HCT116 (cell line): ENCODE measurements at regions not wholly inside any gene's neighbourhood (a gene's known extent, or its start where the extent isn't known, plus 50 kb on each side); places are given as distances from the start of the nearest gene placed in this dataset.

ENCODE experiments used
- ATAC-seq: fragments of 200-7000 bp; cut with Tn5 transposase; 2 replicates; pipeline ENCODE4 v1.9.1; 2020; ENCODE audit warnings: mild to moderate bottlenecking, moderate library complexity
- BruUV-seq: library from RNA; stranded (reverse); fragments of 400-500 nt; replicated peaks from 2 replicates; lab custom pipeline; 2021; lab: Mats Ljungman, UMichigan
- CTCF ChIA-PET: fragments of 300-600 bp; sonication (Branson Sonifier 250); formaldehyde crosslinking; loops from one replicate; lab custom pipeline; 2021; ENCODE audit warnings: antibody characterized with exemption; lab: Charles Lee
- POLR2A ChIA-PET: fragments of 300-600, 350-600 bp; sonication (Branson Sonifier 250); formaldehyde crosslinking; loops from one replicate; lab custom pipeline; 2021; ENCODE audit warnings: antibody characterized with exemption; lab: Charles Lee
- RAD21 ChIA-PET, 2 experiments: fragments of 300-600 bp; sonication (Branson Sonifier 250); formaldehyde crosslinking; loops; one replicate each; lab custom pipeline; 2023; ENCODE audit warnings: low total read pairs in 2 of 2; ENCODE audit not compliant: uncharacterized antibody in 2 of 2, unreplicated experiment in 2 of 2, low non-redundant PET in 1 of 2; lab: Charles Lee
- DNase-seq: peaks from one replicate; pipeline ENCODE4 v3.0.0-alpha.2; 2010; ENCODE audit warnings: low read depth, low spot score
- H2AFZ ChIP-seq: fragments of 200-600 bp; shearing (Covaris generic), sonication (generic); 2 replicates; pipeline ENCODE4 v1.6.1; 2017; ENCODE audit warnings: low read depth, mixed run types, mixed read lengths, antibody characterized with exemption, low read length; ENCODE audit not compliant: poor library complexity, severe bottlenecking
- H3K27ac ChIP-seq: 2 replicates; pipeline ENCODE4 v1.5.1; 2012; ENCODE audit warnings: low read depth, low read length
- H3K27me3 ChIP-seq: fragments of 200-600 bp; sonication (generic); 2 replicates; pipeline ENCODE4 v1.6.1; 2016; ENCODE audit warnings: mixed run types, low read length, mixed read lengths; ENCODE audit not compliant: insufficient read depth
- H3K36me3 ChIP-seq, 2 experiments: fragments of 200-500 bp in 1 of 2; fragments of 200-600 bp in 1 of 2; sonication (Bioruptor generic) in 1 of 2; sonication (generic) in 1 of 2; 2 replicates each; pipeline versions ENCODE4 v1.5.1 to v1.6.1; 2014 to 2016; ENCODE audit warnings: low read length in 2 of 2, inconsistent platforms in 1 of 2, mixed read lengths in 1 of 2, mixed run types in 1 of 2; ENCODE audit not compliant: insufficient read depth in 2 of 2, control insufficient read depth in 1 of 2
- H3K4me1 ChIP-seq, 2 experiments: fragments of 200-600 bp in 1 of 2; sonication (generic) in 1 of 2; 2 replicates each; pipeline versions ENCODE4 v1.5.1 to v1.6.1; 2012 to 2017; ENCODE audit warnings: low read length in 2 of 2, inconsistent platforms in 1 of 2, mild to moderate bottlenecking in 1 of 2, mixed read lengths in 1 of 2, mixed run types in 1 of 2, moderate library complexity in 1 of 2; ENCODE audit not compliant: insufficient read depth in 2 of 2, control insufficient read depth in 1 of 2
- H3K4me2 ChIP-seq: fragments of 200-600 bp; sonication (generic); 2 replicates; pipeline ENCODE4 v1.6.1; 2017; ENCODE audit warnings: mixed run types, low read length, mixed read lengths
- H3K4me3 ChIP-seq, 2 experiments: fragments of 200-600 bp in 1 of 2; sonication (generic) in 1 of 2; replicated peaks in 1 of 2; 2 replicates each; pipeline ENCODE4 v1.5.1; 2011 to 2016; ENCODE audit warnings: low read length in 2 of 2, control low read depth in 1 of 2, low read depth in 1 of 2, mild to moderate bottlenecking in 1 of 2, mixed read lengths in 1 of 2, mixed run types in 1 of 2
- H3K79me2 ChIP-seq: fragments of 200-600 bp; sonication (generic); 2 replicates; pipeline ENCODE4 v1.6.1; 2017; ENCODE audit warnings: mild to moderate bottlenecking, mixed run types, low read length, moderate library complexity, mixed read lengths; ENCODE audit not compliant: insufficient read depth
- H3K9ac ChIP-seq: fragments of 200-600 bp; sonication (generic); 2 replicates; pipeline ENCODE4 v1.6.1; 2016; ENCODE audit warnings: low read length, mixed read lengths
- H3K9me2 ChIP-seq: fragments of 200-600 bp; sonication (generic), shearing (Covaris generic); 2 replicates; pipeline ENCODE4 v1.6.1; 2017; ENCODE audit warnings: mixed run types, mild to moderate bottlenecking, moderate library complexity; ENCODE audit not compliant: insufficient read depth
- H3K9me3 ChIP-seq, 2 experiments: fragments of 200-500 bp in 1 of 2; fragments of 200-600 bp in 1 of 2; sonication (Bioruptor generic) in 1 of 2; sonication (generic) in 1 of 2; 2 replicates each; pipeline ENCODE4 v1.6.1; 2014 to 2017; ENCODE audit warnings: low read length in 2 of 2, mixed read lengths in 2 of 2, inconsistent platforms in 1 of 2, low read depth in 1 of 2, mild to moderate bottlenecking in 1 of 2, mixed run types in 1 of 2, moderate library complexity in 1 of 2; ENCODE audit not compliant: control insufficient read depth in 1 of 2, insufficient read depth in 1 of 2
- H4K20me1 ChIP-seq: fragments of 200-600 bp; sonication (generic), shearing (Covaris generic); 2 replicates; pipeline ENCODE4 v1.6.1; 2017; ENCODE audit warnings: mixed run types, mild to moderate bottlenecking, moderate library complexity; ENCODE audit not compliant: insufficient read depth
- CEBPB ChIP-seq: IDR thresholded peaks from 2 replicates; pipeline ENCODE4 v1.6.1; 2012; ENCODE audit warnings: low read depth
- EZH2 ChIP-seq: fragments of 200-600 bp; sonication (generic); IDR thresholded peaks from 2 replicates; pipeline ENCODE4 v1.6.1; 2017; ENCODE audit warnings: antibody characterized with exemption, mixed run types
- EZH2phosphoT487 ChIP-seq: fragments of 200-600 bp; IDR thresholded peaks from 2 replicates; pipeline ENCODE4 v1.6.1; 2018; ENCODE audit warnings: antibody characterized with exemption, borderline replicate concordance
- FOSL1 ChIP-seq: IDR thresholded peaks from 2 replicates; pipeline ENCODE4 v1.6.1; 2012; ENCODE audit warnings: low read depth
- REST ChIP-seq: IDR thresholded peaks from 2 replicates; pipeline ENCODE4 v1.6.1; 2012; ENCODE audit warnings: low read depth
- YY1 ChIP-seq: IDR thresholded peaks from 2 replicates; pipeline ENCODE4 v1.6.1; 2011; ENCODE audit warnings: low read length, low read depth, moderate library complexity, mild to moderate bottlenecking; ENCODE audit not compliant: insufficient replicate concordance; ENCODE audit errors: extremely low read depth
- ZFX ChIP-seq: fragments of 450-650 bp; IDR thresholded peaks from 2 replicates; pipeline ENCODE4 v1.6.1; 2017
- intact Hi-C: fragments of 100-400 bp; cut with micrococcal nuclease; formaldehyde crosslinking; loops from 2 replicates; pipeline ENCODE4 v1.10.0; 2022

GRCh38 chr13:40344270-40345148, 321.9 kb downstream of the FOXO1 start:
- BruUV-seq = no TSS peak
- H3K9me2 ChIP-seq = no peaks in the 10 kb centered on the region
- ChIA-PET CTCF (no interaction called here), POLR2A (no interaction called here), RAD21 (no interaction called here)
- DNase-seq = no peak
- no peaks in the 10 kb centered on the region for H3K79me2 ChIP-seq
- H3K4me1 ChIP-seq = no peaks in the 10 kb centered on the region
- H3K9ac ChIP-seq = no peak overlapping the region
- H3K9me3 ChIP-seq = no peaks in the 10 kb centered on the region
- no peaks in the 10 kb centered on the region for H3K36me3 ChIP-seq
- no peaks in the 10 kb centered on the region for H3K27me3 ChIP-seq
- no peaks in the 10 kb centered on the region for H4K20me1 ChIP-seq
- no peak for ATAC-seq
- intact Hi-C loops = no loop called here
- TF ChIP-seq REST (no peak), EZH2phosphoT487 (no peak), EZH2 (no peak), FOSL1 (no peak), YY1 (no peak), CEBPB (no peak), ZFX (no peak)
- no peak overlapping the region for H3K4me3 ChIP-seq
- no peak overlapping the region for H3K4me2 ChIP-seq
- no peak overlapping the region for H3K27ac ChIP-seq
- H2AFZ ChIP-seq = no peak overlapping the region
